ENCODE measurements at regions not wholly inside any gene's neighbourhood (a gene's known extent, or its start where the extent isn't known, plus 50 kb on each side); places are given as distances from the start of the nearest gene placed in this dataset.

DNA sequence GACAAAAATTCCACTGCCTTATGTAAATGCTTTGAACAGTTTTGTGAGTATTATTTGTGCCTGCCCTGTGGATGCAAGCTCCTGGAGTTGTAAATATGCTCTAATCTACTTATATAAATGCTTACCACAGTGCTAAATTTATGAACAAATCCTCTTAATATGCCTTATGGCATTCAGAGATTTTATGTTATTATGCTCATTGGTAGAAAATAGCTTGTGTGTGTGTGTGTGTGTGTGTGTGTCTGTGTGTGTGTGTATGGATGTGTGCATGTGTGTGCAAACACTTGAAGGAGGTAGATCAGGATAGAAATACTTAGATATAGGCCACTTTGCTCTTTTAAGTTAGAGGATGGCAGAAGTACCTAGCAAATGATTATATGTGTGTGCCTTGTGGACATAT is 253.9 kb downstream of the TAF11L14 start:
- Histone ChIP-seq H3K27me3 (replicated peaks in 1 of 4; ENCODE audit: control insufficient read depth in 3 of 4, extremely low read depth in 1 of 4, insufficient read depth in 3 of 4, low read length in 3 of 4) (no peaks in the 10 kb centered on the region), H4K91ac (replicated peaks; ENCODE audit: insufficient read length, low read length) (no peak overlapping the region), H2AK5ac (ENCODE audit: low read depth, low read length) (no peak overlapping the region), H3K9me3 (ENCODE audit: insufficient read depth in 2 of 2, low read depth in 1 of 2, low read length in 1 of 2) (no peaks in the 10 kb centered on the region), H3K4me2 (ENCODE audit: insufficient read depth in 1 of 2, low read depth in 2 of 2, low read length in 2 of 2) (no peak overlapping the region), H2BK5ac (ENCODE audit: low read depth, low read length) (no peak overlapping the region), H3K18ac (ENCODE audit: extremely low read depth, low read length) (no peak overlapping the region), H3K14ac (ENCODE audit: insufficient read length) (no peak overlapping the region), H2BK12ac (ENCODE audit: low read depth, low read length) (no peak overlapping the region), H4K8ac (ENCODE audit: extremely low read depth, insufficient read depth, low read length) (no peak overlapping the region), H2BK15ac (ENCODE audit: low read length) (no peak overlapping the region), H2BK120ac (replicated peaks; ENCODE audit: low read depth, low read length) (no peak overlapping the region), H3K23ac (ENCODE audit: insufficient read length) (no peak overlapping the region), H3K23me2 (ENCODE audit: low read depth, low read length) (no peaks in the 10 kb centered on the region), H2AFZ (ENCODE audit: low read length) (no peak overlapping the region), H3K4me3 (ENCODE audit: extremely low read depth in 1 of 4, insufficient read depth in 2 of 4, low read depth in 3 of 4, low read length in 4 of 4) (no peak overlapping the region), H4K5ac (ENCODE audit: insufficient read length, low read depth, low read length) (no peak overlapping the region), H3K27ac (ENCODE audit: low read depth, low read length) (no peak overlapping the region), H2BK20ac (ENCODE audit: low read length) (no peak overlapping the region), H4K20me1 (replicated peaks in 1 of 2; ENCODE audit: control insufficient read depth in 1 of 2, insufficient read depth in 2 of 2, low read length in 2 of 2) (no peaks in the 10 kb centered on the region), H3K79me1 (ENCODE audit: low read depth, low read length) (no peaks in the 10 kb centered on the region), H3K79me2 (ENCODE audit: control insufficient read depth in 1 of 2, insufficient read depth in 2 of 2, low read length in 2 of 2) (no peaks in the 10 kb centered on the region), H3K56ac (replicated peaks; ENCODE audit: insufficient read length, low read depth, low read length) (no peak overlapping the region), H3K4me1 (replicated peaks in 1 of 4; ENCODE audit: control insufficient read depth in 3 of 4, insufficient read depth in 4 of 4, low read length in 3 of 4) (peaks cover 0 to 3% (median under 1%) of the 10 kb centered on the region in 4 experiments; a peak in 1 of 7 replicates), H3K9ac (replicated peaks in 1 of 4; ENCODE audit: extremely low read depth in 1 of 4, low read depth in 3 of 4, low read length in 3 of 4) (no peak overlapping the region), H3K4ac (replicated peaks; ENCODE audit: insufficient read length, low read depth, low read length) (no peak overlapping the region), H3K36me3 (ENCODE audit: control insufficient read depth in 2 of 4, insufficient read depth in 4 of 4, low read length in 3 of 4) (no peaks in the 10 kb centered on the region)
- no peak for FAIRE-seq
- CTCF ChIA-PET (ENCODE audit: partially characterized antibody), result interaction anchor here (0.6 kb wide), 1 partner anchor 24 kb away, joined by 4 read pairs; no protein-coding TSS in a partner anchor
- no peak for DNase-seq (ENCODE audit: low read depth in 1 of 2, low spot score in 2 of 2)
- POLR2A ChIA-PET (ENCODE audit: partially characterized antibody), result no interaction called here
- no peak for TF ChIP-seq SIN3A (conservative IDR thresholded peaks at IDR 0.05 in 1 of 2, IDR thresholded peaks at IDR 0.05 in 1 of 2; ENCODE audit: low read depth in 1 of 2, low read length in 2 of 2)
- TF ChIP-seq RFX5 (IDR thresholded peaks at IDR 0.05; ENCODE audit: borderline replicate concordance, low read depth, low read length), result no peak
- no peak for TF ChIP-seq NRF1 (IDR thresholded peaks at IDR 0.05; ENCODE audit: low read depth, low read length)
- no peak for TF ChIP-seq RXRA (IDR thresholded peaks at IDR 0.05; ENCODE audit: insufficient read depth, low read depth, low read length)
- no peak for TF ChIP-seq ZNF274 (IDR thresholded peaks at IDR 0.05; ENCODE audit: borderline replicate concordance, extremely low read depth, low read length)
- no peak for TF ChIP-seq GTF2F1 (IDR thresholded peaks at IDR 0.05; ENCODE audit: borderline replicate concordance, low read depth, low read length)
- TF ChIP-seq SP2 (IDR thresholded peaks at IDR 0.05; ENCODE audit: low read length), result no peak
- no peak for TF ChIP-seq EZH2 (IDR thresholded peaks at IDR 0.05; ENCODE audit: low read depth, low read length, severe bottlenecking)

Data from H1 (cell line).